Osteocyte (in vitro differentiated cells): ENCODE measurements at regions not wholly inside any gene's neighbourhood (a gene's known extent, or its start where the extent isn't known, plus 50 kb on each side); places are given as distances from the start of the nearest gene placed in this dataset.

ENCODE experiments used
- DNase-seq: peaks from one replicate; pipeline ENCODE4 v3.0.0; 2021; ENCODE audit warnings: mixed read lengths; ENCODE audit not compliant: unreplicated experiment; ENCODE audit errors: extremely low spot score
- H3K27ac Mint-ChIP-seq: one replicate; pipeline ENCODE4 v1.8.0; 2021; ENCODE audit warnings: mild to moderate bottlenecking, mixed read lengths; ENCODE audit not compliant: unreplicated experiment
- H3K27me3 Mint-ChIP-seq: one replicate; pipeline ENCODE4 v1.8.0; 2021; ENCODE audit warnings: mixed read lengths; ENCODE audit not compliant: unreplicated experiment
- H3K36me3 Mint-ChIP-seq: one replicate; pipeline ENCODE4 v1.8.0; 2021; ENCODE audit warnings: mixed read lengths; ENCODE audit not compliant: unreplicated experiment
- H3K4me1 Mint-ChIP-seq: one replicate; pipeline ENCODE4 v1.8.0; 2021; ENCODE audit warnings: mixed read lengths; ENCODE audit not compliant: unreplicated experiment
- H3K4me3 Mint-ChIP-seq: one replicate; pipeline ENCODE4 v1.8.0; 2021; ENCODE audit warnings: mild to moderate bottlenecking, moderate library complexity, mixed read lengths; ENCODE audit not compliant: unreplicated experiment
- H3K9me3 Mint-ChIP-seq: one replicate; pipeline ENCODE4 v1.8.0; 2021; ENCODE audit warnings: mixed read lengths; ENCODE audit not compliant: unreplicated experiment
- TF ChIP-seq, protein P1 (sequence below): fragments of 200-600 bp; sonication (generic); IDR thresholded peaks from 2 replicates; pipeline ENCODE4 v1.5.0; 2021; ENCODE audit warnings: antibody characterized with exemption, mild to moderate bottlenecking, moderate library complexity

DNA sequence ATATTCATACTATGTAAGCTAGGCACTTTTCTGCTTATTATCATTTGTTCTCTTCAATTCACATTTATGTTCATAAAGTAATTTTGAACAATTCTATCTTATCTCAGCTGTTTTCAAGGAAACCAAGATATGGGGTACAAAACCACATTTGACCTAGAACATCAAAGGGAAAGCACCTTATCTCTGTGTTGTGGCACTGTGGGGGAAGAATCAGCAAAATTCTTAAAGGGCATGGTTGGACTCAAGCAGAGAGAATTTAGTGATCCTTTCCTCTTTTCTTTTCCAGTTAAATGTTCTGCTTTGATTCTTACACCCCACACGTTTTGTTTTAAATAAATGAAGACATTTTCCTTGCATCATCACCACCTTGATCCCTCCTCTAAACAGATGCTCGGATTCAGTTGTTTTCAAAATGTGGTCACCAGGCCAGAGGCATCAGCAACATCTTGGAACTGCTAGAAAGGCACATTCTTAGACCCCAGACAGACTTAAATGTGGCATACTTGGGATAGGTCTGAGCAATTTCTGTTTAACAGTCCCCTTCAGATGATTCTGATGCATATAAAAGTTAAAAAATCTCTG, 128.4 kb upstream of the TP63 start:
- TF ChIP-seq, protein P1, sequence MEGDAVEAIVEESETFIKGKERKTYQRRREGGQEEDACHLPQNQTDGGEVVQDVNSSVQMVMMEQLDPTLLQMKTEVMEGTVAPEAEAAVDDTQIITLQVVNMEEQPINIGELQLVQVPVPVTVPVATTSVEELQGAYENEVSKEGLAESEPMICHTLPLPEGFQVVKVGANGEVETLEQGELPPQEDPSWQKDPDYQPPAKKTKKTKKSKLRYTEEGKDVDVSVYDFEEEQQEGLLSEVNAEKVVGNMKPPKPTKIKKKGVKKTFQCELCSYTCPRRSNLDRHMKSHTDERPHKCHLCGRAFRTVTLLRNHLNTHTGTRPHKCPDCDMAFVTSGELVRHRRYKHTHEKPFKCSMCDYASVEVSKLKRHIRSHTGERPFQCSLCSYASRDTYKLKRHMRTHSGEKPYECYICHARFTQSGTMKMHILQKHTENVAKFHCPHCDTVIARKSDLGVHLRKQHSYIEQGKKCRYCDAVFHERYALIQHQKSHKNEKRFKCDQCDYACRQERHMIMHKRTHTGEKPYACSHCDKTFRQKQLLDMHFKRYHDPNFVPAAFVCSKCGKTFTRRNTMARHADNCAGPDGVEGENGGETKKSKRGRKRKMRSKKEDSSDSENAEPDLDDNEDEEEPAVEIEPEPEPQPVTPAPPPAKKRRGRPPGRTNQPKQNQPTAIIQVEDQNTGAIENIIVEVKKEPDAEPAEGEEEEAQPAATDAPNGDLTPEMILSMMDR, result no peak
- H3K4me1 Mint-ChIP-seq, result no peaks in the 10 kb centered on the region
- no peaks in the 10 kb centered on the region for H3K9me3 Mint-ChIP-seq
- DNase-seq, result no peak
- peaks cover 4% of the 10 kb centered on the region for H3K27me3 Mint-ChIP-seq
- no peak overlapping the region for H3K4me3 Mint-ChIP-seq
- H3K36me3 Mint-ChIP-seq, result no peaks in the 10 kb centered on the region
- H3K27ac Mint-ChIP-seq, result no peak overlapping the region

DNA sequence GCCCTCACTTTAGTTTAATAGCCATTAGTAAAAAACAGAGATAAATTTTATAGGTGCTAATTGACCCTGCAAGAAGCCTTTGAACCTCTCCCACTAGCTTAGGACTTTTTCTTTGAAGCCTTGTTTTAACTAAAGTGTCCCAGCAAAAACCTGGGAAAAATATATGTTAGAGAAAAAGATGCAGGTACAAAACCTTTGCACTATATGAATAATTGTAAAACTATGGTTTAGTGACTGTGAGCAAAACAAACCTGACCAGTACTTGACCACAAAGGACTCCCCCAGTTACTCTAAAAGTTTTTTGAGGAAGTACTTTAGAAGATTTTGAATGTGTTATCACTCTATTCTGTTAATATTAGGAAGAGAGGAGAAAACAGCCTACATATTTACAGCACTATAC, 123.3 kb upstream of the TP63 start:
- TF ChIP-seq, protein P1, result no peak
- no peak for DNase-seq
- H3K27ac Mint-ChIP-seq, result no peak overlapping the region
- peaks cover 4% of the 10 kb centered on the region for H3K27me3 Mint-ChIP-seq
- H3K4me3 Mint-ChIP-seq, result no peak overlapping the region
- H3K9me3 Mint-ChIP-seq, result no peaks in the 10 kb centered on the region
- H3K4me1 Mint-ChIP-seq, result peaks cover 8% of the 10 kb centered on the region
- no peaks in the 10 kb centered on the region for H3K36me3 Mint-ChIP-seq

DNA sequence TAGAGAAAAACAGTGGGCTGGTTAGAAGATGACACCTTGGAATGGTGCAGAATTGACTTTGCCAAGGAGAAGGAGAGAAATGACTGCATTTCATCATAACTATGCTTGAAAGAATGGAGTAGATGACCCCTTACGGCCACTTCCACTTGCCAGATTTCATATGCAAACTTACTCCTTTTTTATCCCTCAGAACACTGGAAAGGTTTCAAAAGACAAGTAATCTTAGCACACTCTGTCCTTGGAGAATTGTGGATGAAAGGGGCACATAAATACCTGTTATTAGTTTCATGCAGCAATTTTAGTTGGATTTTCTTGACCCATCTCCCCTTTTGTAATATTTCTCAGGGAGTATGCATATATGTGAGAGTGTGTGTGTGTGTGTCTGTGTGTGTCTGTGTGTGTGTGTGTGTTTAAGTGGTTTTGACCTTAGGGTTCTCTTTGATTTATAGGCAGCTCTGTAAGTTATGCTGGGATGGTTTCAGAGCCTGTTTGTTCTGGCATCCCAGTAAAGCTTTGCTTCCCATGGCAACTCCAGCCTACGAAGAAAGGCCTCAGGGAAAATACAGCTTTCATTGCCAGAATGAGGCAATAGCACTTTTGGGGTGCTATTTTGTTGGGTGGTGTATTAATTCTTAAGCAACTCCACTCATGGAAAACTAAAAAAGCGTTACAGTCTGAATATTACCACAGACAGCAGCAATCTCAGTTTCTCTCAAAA, 122.2 kb upstream of the TP63 start:
- TF ChIP-seq, protein P1, result no peak
- H3K9me3 Mint-ChIP-seq, result no peaks in the 10 kb centered on the region

DNA sequence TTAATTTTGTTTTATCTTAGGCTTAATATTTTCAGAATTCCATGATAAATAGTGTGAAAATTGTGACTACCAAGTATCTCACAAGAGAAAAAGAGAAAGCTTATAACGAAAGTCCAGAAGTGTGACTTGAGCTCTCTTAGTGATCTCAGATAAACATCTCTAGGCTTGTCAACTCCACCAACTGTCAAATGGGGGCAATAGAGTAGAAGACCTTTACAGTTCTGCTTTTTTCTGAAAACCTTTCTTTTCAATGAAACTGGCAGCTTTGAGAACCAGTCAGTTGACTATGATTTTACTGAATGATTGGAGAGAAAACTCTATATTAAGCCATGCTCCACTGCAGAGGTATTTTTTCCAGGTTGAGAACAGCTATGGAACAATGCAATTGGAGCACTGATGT, 119.2 kb upstream of the TP63 start:
- H3K9me3 Mint-ChIP-seq, result peaks cover 4% of the 10 kb centered on the region
- peaks cover 3% of the 10 kb centered on the region for H3K27me3 Mint-ChIP-seq
- H3K4me1 Mint-ChIP-seq, result peaks cover 8% of the 10 kb centered on the region
- H3K4me3 Mint-ChIP-seq, result no peak overlapping the region
- H3K27ac Mint-ChIP-seq, result no peak overlapping the region
- TF ChIP-seq, protein P1, result no peak
- no peaks in the 10 kb centered on the region for H3K36me3 Mint-ChIP-seq
- DNase-seq, result no peak

More for the DNA sequence above, 122.2 kb upstream of the TP63 start:
- no peak for DNase-seq
- Mint-ChIP-seq H3K4me1 (peaks cover 8% of the 10 kb centered on the region), H3K4me3 (no peak overlapping the region), H3K27me3 (peaks cover 4% of the 10 kb centered on the region), H3K27ac (no peak overlapping the region), H3K36me3 (no peaks in the 10 kb centered on the region)

DNA sequence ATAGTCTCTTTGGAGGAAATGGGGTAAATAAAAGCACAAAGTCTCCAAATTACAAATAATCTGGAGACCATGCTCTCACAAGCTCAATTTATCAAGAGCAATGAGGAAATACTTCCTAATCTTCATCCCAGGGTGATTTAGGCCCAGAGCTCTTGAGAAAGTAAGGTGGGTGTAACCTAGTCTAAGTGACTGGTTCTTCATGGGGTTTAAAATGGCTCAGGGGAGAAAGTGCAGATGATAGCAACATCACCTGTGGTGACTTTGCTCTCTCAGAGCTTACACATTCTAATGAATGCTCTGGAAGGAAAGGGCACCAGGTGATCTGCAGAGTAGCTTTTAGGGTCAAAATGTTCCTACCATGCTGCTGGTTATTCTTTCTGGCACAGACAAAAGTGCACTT, 118.4 kb upstream of the TP63 start:
- peaks cover 8% of the 10 kb centered on the region for H3K4me1 Mint-ChIP-seq
- H3K27me3 Mint-ChIP-seq, result no peaks in the 10 kb centered on the region
- H3K4me3 Mint-ChIP-seq, result no peak overlapping the region
- H3K27ac Mint-ChIP-seq, result no peak overlapping the region
- H3K9me3 Mint-ChIP-seq, result peaks cover 4% of the 10 kb centered on the region
- H3K36me3 Mint-ChIP-seq, result no peaks in the 10 kb centered on the region
- TF ChIP-seq, protein P1, result no peak
- no peak for DNase-seq
